ENCODE measurements at regions not wholly inside any gene's neighbourhood (a gene's known extent, or its start where the extent isn't known, plus 50 kb on each side); places are given as distances from the start of the nearest gene placed in this dataset.

DNA sequence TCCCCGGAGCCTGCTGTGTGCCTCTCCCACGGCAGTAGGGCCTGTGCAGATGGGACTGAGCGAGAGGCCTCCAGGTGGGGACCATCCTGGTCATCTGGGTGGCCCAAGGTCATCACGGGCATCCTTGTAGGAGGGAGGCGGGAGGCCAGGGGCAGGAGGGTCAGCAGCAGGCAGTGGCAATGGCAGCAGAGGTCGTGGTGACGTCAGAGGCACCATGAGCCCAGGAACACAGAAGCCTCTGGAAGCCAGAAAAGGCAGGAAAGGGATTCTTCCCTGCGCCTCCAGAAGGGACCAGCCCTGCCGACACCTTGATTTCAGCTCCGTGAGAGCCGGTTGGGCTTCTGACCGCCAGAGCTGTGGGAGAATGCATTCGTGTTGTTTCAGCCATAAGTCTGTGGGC, 190.3 kb downstream of the BANP start:
- TF ChIP-seq BHLHE40 (IDR thresholded peaks at IDR 0.05; ENCODE audit: low read length), result no peak
- no peak for TF ChIP-seq NFE2 (IDR thresholded peaks at IDR 0.05; ENCODE audit: low read depth)
- TF ChIP-seq E2F3 (CRISPR knock-in tag; IDR thresholded peaks at IDR 0.05), result no peak
- TF ChIP-seq, protein P1, sequence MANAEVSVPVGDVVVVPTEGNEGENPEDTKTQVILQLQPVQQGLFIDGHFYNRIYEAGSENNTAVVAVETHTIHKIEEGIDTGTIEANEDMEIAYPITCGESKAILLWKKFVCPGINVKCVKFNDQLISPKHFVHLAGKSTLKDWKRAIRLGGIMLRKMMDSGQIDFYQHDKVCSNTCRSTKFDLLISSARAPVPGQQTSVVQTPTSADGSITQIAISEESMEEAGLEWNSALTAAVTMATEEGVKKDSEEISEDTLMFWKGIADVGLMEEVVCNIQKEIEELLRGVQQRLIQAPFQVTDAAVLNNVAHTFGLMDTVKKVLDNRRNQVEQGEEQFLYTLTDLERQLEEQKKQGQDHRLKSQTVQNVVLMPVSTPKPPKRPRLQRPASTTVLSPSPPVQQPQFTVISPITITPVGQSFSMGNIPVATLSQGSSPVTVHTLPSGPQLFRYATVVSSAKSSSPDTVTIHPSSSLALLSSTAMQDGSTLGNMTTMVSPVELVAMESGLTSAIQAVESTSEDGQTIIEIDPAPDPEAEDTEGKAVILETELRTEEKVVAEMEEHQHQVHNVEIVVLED (CRISPR knock-in tag; IDR thresholded peaks at IDR 0.05), result no peak
- TF ChIP-seq NR3C1 (CRISPR knock-in tag; IDR thresholded peaks at IDR 0.05), result no peak
- no peak for TF ChIP-seq TCF3 (CRISPR knock-in tag; IDR thresholded peaks at IDR 0.05)
- TF ChIP-seq STAG1 (CRISPR knock-in tag; IDR thresholded peaks at IDR 0.05; ENCODE audit: borderline replicate concordance), result no peak
- TF ChIP-seq SMC3 (conservative IDR thresholded peaks at IDR 0.05; ENCODE audit: insufficient read depth, low read depth, low read length), result no peak
- TF ChIP-seq GTF2F1 (IDR thresholded peaks at IDR 0.05; ENCODE audit: low read depth, low read length), result no peak
- no peak for TF ChIP-seq POU5F1 (IDR thresholded peaks at IDR 0.05; ENCODE audit: borderline replicate concordance, low read depth, low read length, partially characterized antibody)
- TF ChIP-seq, protein P2, sequence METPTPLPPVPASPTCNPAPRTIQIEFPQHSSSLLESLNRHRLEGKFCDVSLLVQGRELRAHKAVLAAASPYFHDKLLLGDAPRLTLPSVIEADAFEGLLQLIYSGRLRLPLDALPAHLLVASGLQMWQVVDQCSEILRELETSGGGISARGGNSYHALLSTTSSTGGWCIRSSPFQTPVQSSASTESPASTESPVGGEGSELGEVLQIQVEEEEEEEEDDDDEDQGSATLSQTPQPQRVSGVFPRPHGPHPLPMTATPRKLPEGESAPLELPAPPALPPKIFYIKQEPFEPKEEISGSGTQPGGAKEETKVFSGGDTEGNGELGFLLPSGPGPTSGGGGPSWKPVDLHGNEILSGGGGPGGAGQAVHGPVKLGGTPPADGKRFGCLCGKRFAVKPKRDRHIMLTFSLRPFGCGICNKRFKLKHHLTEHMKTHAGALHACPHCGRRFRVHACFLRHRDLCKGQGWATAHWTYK (CRISPR knock-in tag; IDR thresholded peaks at IDR 0.05), result no peak
- no peak for TF ChIP-seq KLF10 (CRISPR knock-in tag; IDR thresholded peaks at IDR 0.05)
- no peak for TF ChIP-seq SRSF9 (IDR thresholded peaks at IDR 0.05; ENCODE audit: borderline replicate concordance, low read depth, low read length)
- no peak for TF ChIP-seq ARID2 (IDR thresholded peaks at IDR 0.05)
- TF ChIP-seq, protein P3, sequence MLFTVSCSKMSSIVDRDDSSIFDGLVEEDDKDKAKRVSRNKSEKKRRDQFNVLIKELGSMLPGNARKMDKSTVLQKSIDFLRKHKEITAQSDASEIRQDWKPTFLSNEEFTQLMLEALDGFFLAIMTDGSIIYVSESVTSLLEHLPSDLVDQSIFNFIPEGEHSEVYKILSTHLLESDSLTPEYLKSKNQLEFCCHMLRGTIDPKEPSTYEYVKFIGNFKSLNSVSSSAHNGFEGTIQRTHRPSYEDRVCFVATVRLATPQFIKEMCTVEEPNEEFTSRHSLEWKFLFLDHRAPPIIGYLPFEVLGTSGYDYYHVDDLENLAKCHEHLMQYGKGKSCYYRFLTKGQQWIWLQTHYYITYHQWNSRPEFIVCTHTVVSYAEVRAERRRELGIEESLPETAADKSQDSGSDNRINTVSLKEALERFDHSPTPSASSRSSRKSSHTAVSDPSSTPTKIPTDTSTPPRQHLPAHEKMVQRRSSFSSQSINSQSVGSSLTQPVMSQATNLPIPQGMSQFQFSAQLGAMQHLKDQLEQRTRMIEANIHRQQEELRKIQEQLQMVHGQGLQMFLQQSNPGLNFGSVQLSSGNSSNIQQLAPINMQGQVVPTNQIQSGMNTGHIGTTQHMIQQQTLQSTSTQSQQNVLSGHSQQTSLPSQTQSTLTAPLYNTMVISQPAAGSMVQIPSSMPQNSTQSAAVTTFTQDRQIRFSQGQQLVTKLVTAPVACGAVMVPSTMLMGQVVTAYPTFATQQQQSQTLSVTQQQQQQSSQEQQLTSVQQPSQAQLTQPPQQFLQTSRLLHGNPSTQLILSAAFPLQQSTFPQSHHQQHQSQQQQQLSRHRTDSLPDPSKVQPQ (CRISPR knock-in tag; IDR thresholded peaks at IDR 0.05; ENCODE audit: borderline replicate concordance), result no peak
- FAIRE-seq (no peak), ATAC-seq (no peak), DNase-seq (ENCODE audit: extremely low read depth in 1 of 4, low spot score in 3 of 4) (no peak)
- WGBS (ENCODE audit: insufficient coverage, low coverage, missing lambda C conversion rate), result 10% methylated on average over 9 of the region's 13 CpGs
- Histone ChIP-seq H3K9me3 (replicated peaks; ENCODE audit: control insufficient read depth, insufficient read depth, low read depth, low read length) (no peaks in the 10 kb centered on the region), H3K36me3 (ENCODE audit: control insufficient read depth, insufficient read depth, low read length) (no peaks in the 10 kb centered on the region), H2AFZ (ENCODE audit: low read depth, low read length) (no peak overlapping the region), H3K4me1 (replicated peaks in 1 of 2; ENCODE audit: control insufficient read depth in 2 of 2, insufficient read depth in 2 of 2, low read length in 2 of 2) (peaks cover 0 to 27% of the 10 kb centered on the region in 2 experiments; a peak in 3 of 5 replicates), H4K20me1 (replicated peaks; ENCODE audit: control insufficient read depth, insufficient read depth, low read length) (no peaks in the 10 kb centered on the region), H3K4me2 (ENCODE audit: insufficient read depth, low read length) (no peak overlapping the region), H3K27ac (ENCODE audit: extremely low read depth, low read depth, low read length) (no peak overlapping the region), H3K9me1 (ENCODE audit: control insufficient read depth, insufficient read depth, low read length) (no peaks in the 10 kb centered on the region), H3K79me2 (ENCODE audit: control insufficient read depth, insufficient read depth, low read length) (no peaks in the 10 kb centered on the region), H3K4me3 (no peak overlapping the region), H3K27me3 (ENCODE audit: control insufficient read depth in 2 of 2, insufficient read depth in 2 of 2, low read length in 2 of 2) (peaks cover 2 to 31% of the 10 kb centered on the region in 2 experiments; a peak in 3 of 5 replicates), H3K9ac (ENCODE audit: insufficient read depth in 1 of 2, low read depth in 2 of 2, low read length in 2 of 2) (no peak overlapping the region)
- POLR2A ChIA-PET, result no interaction called here
- intact Hi-C loops (cut with micrococcal nuclease), result no loop called here
- in situ Hi-C loops (cut with MboI), result no loop called here
- no TSS peak for BruUV-seq (replicated peaks)
- CTCF ChIA-PET (ENCODE audit: low intra/inter-chr PET ratio), result no interaction called here

Data from K562 (cell line).